GM12892 (cell line): ENCODE measurements at regions not wholly inside any gene's neighbourhood (a gene's known extent, or its start where the extent isn't known, plus 50 kb on each side); places are given as distances from the start of the nearest gene placed in this dataset.

ENCODE experiments used
- DNase-seq: peaks from one replicate; pipeline ENCODE4 v3.0.0; 2011; ENCODE audit not compliant: insufficient read length
- FAIRE-seq: peaks from 2 replicates; lab custom pipeline; 2011; peaks lifted over from hg19 to GRCh38; lab: Jason Lieb, UNC
- POLR2A ChIP-seq: IDR thresholded peaks from 2 replicates; pipeline ENCODE4 v1.6.1; 2011; ENCODE audit warnings: low read depth, low read length, control low read depth
- POLR2AphosphoS5 ChIP-seq: IDR thresholded peaks from 2 replicates; pipeline ENCODE4 v1.6.1; 2011; ENCODE audit warnings: low read depth, low read length, control low read depth
- TAF1 ChIP-seq: IDR thresholded peaks from 2 replicates; pipeline ENCODE4 v1.6.1; 2011; ENCODE audit warnings: low read depth, mild to moderate bottlenecking, control low read depth, low read length, borderline replicate concordance

DNA sequence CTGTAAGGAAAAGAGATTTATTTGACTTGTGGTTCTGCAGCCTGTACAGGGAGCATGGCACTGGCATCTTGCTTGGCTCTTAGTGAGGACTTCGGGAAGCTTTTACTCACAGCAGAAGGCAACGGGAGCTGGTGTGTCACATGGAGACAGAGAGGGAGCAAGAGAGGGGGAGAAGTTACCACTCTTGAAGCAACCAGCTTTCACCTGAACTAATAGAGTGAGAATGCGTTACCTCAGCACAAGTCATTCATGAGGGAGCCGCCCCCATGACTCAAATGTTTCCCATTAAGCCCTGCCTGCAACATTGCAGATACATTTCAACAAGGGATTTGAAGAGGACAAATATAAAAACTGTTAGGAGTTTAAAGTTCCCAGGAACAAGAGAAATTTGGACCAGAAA lies 190.0 kb downstream of the CYRIA start:
- FAIRE-seq, result no peak
- no peak for TF ChIP-seq POLR2AphosphoS5
- TF ChIP-seq POLR2A, result no peak
- no peak for TF ChIP-seq TAF1
- no peak for DNase-seq

DNA sequence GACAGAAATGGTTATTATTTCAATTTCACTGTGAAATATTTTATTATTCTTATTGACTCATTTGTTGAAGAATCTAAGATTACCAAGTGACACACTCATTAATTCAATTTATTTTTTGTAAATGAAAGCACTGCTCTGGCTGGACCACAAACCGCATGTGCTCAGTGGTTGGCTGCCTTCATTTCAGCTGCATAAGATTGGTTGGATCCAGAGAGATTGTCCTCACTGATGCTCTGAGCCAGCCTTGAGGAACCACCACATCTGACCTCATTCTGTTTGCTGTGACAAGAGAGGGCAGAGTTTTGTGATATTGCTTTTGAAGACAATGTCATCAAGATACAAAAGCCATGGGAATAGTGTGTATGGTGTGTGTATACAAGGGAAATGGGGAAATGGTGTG lies 192.1 kb downstream of the CYRIA start:
- no peak for FAIRE-seq
- no peak for DNase-seq
- no peak for TF ChIP-seq TAF1
- no peak for TF ChIP-seq POLR2A
- TF ChIP-seq POLR2AphosphoS5, result no peak

DNA sequence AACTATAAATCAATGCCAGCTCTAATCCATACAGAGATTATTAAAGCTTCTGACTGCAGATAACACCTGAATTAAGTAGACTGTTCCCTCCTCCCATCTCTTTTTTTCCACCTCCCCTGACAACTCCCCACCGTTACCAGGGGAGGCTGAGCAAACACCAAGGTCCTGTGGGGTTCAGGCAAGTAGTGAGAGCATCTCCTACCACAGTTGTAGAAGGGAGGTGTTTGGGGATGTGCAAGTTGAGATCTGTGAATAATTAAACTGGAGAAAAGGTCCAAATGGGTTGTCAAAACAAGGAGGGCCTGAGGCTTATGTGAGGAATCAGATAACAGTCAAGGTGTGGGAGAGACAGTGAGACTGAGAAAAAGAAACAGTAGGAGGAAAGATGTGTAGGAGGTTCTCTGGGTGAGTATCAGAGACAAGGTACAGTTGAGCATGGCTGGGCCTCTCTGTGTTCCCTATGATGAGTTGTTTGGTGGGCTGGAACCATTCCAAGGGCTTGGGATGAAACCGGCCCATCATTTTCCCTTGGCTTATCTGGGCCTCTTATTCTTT lies 194.6 kb downstream of the CYRIA start:
- FAIRE-seq (no peak), DNase-seq (no peak)
- TF ChIP-seq POLR2AphosphoS5 (no peak), POLR2A (no peak), TAF1 (no peak)

DNA sequence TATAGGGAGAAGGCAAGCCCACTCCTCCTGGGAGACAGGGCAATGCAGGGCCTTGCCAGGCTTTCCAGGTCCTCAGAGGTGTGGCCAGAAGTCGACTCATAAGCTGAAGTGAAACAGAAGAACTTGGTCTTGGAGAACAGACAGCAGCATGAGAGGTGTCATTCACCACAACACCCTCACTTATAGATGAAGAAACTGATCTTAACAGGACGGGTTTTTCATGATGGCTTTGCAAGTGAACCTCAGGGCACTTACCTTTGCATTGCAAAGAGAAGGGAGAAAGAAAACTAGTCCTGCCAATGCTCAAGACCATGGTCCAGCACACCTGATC lies 198.8 kb downstream of the CYRIA start:
- FAIRE-seq, result no peak
- no peak for DNase-seq
- TF ChIP-seq POLR2A, result no peak

DNA sequence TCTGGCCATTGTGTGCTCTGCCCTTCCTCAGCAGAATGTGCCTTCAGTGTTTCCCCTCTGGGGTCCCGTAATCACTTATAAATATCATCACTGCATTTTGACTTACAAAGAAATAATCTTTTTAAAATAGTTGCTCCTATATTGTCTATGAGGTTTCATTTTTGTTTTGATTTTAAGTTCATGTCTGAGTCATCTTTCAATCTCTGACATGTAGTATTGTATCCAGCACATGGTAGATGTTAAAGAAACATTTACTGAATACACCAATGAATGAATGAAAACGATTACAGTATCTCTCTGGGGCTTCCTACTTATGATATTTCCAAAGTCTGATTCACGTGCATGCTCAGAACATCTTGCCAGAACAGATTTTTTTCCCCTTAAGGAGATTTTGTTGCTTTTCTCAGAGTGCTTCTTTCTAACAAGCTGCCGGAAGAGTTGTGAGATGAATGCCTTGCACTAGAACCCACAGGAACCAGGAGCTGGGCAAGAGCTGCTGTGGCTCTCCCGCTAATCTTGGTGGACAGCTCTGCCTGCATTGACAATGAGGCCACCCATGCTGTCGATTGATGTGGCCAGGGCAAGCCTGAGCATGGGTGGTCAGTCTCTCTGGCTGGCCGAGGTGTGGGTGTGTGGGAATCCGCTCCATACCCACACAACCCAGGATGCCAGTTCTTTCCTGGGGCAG lies 199.4 kb downstream of the CYRIA start:
- TF ChIP-seq POLR2A (no peak), TAF1 (no peak), POLR2AphosphoS5 (no peak)
- DNase-seq (no peak), FAIRE-seq (no peak)

DNA sequence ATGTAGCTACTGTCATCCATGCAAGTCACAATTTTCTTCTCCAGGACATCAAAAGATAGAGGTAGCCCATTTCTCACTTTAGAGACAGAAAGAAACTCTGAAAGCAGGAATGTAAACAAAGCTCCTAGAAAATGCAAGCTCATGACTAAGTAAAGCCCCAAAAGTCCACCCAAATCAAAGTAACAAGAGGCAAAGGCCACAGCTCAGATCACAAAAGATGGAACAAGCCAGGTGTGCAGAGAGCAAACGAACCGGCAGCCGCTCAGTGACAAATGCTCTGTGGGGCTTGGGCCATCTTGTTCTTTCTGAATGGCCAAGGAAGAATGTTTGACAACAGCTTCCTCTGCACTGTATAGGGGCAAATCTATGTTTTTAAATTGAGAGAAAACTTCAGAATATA lies 201.0 kb downstream of the CYRIA start:
- FAIRE-seq, result no peak
- TF ChIP-seq POLR2A (no peak), POLR2AphosphoS5 (no peak)
- no peak for DNase-seq

DNA sequence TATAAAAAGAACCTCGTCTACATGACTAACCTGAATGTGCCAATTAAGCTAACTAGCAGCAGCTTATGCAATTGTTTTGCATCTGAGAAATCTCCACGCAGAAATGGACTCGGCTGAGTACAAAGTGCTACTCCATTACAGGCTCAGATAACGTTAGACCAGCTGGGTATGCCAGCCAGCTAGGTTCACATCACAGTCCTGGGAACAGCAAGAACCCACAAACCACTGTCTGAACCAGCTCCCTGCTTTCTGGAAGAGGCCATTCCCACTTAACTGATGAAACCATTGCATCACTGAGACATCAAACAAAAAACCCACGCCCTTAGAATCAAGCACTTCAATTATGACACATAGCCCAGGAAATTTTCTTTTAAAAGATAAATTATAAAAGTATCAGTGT lies 202.7 kb downstream of the CYRIA start:
- DNase-seq (no peak), FAIRE-seq (no peak)
- no peak for TF ChIP-seq POLR2AphosphoS5
- no peak for TF ChIP-seq TAF1
- no peak for TF ChIP-seq POLR2A

DNA sequence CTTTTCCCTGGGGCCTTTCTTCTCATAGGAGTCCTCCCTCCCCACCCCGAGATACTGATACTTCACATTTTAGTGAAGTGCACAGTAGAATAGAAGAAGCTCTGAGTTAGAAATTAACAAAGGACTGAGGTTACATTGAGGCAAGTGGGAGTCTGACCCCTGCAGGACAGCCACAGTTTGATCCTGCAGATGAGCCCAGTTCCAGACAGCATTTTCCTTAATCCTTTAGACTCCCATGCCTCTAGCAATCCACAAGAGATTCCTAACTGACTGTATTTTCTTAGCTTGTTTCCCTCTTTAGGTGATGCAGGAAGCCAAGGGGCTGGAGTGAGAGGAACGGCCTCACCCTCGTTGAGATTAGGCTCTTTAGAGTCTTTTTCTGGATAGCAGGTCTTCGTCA lies 204.0 kb downstream of the CYRIA start:
- DNase-seq, result no peak
- no peak for FAIRE-seq
- TF ChIP-seq TAF1 (no peak), POLR2A (no peak), POLR2AphosphoS5 (no peak)

DNA sequence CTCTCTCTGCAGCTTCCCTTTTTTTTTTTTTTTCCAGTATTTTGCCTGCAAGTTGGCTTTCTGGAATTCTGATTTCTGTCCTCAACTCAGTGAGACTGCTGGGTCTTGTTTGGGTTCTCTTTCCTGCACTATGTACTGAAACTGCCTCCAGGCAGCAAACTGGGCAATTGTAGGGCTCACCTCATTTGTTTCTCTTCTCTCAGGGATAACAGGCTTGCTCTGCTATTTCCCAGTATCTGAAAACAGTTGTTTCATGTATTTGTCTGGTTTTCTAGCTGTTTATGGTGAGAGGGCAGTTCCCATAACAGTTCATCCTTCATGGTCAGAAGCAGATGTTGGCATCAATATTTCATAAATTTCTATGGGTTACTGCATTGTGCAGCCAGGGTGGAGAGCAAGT lies 206.0 kb downstream of the CYRIA start:
- no peak for TF ChIP-seq POLR2AphosphoS5
- TF ChIP-seq POLR2A, result no peak
- TF ChIP-seq TAF1, result no peak
- DNase-seq (no peak), FAIRE-seq (no peak)

DNA sequence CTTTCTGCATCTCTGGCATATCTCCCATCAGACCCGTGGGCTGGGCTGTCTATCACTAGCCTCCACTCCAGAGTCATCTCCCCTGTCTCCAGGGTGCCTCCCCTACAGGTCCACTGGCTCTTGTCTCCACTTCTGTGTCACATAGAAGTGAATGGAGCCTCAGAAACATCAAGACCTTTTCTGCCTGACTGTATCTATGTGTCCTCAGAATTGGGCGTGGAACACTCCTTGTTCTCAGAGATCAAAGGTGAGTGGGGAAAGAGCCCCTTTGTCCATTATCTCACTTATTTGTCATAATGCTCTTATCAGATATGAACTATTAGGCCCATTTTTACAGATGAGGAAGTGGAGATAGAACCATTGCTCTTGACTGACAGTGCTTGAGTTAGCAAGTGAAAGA lies 211.0 kb downstream of the CYRIA start:
- FAIRE-seq (no peak), DNase-seq (no peak)
- TF ChIP-seq POLR2AphosphoS5, result no peak
- no peak for TF ChIP-seq TAF1

DNA sequence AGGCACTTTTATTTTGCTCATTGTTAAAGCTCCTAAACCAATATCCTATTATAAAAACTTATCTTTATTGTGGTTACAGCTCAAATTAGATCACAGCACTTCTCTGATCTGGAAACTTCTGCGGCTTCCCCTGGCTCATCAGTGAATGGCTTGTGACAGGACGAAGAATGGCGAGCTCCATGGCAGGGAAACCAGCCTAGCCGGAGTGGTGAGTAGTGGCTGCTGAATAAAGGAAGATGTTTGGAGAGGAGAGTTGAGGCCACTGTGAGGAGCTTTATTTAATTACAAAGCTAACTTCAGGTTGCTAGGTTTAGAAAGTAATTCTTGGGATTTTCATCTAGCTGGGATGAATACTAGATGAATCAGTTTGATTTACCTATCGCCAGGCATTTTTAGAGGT lies 213.5 kb downstream of the CYRIA start:
- no peak for FAIRE-seq
- no peak for DNase-seq
- TF ChIP-seq POLR2AphosphoS5 (no peak), POLR2A (no peak), TAF1 (no peak)

DNA sequence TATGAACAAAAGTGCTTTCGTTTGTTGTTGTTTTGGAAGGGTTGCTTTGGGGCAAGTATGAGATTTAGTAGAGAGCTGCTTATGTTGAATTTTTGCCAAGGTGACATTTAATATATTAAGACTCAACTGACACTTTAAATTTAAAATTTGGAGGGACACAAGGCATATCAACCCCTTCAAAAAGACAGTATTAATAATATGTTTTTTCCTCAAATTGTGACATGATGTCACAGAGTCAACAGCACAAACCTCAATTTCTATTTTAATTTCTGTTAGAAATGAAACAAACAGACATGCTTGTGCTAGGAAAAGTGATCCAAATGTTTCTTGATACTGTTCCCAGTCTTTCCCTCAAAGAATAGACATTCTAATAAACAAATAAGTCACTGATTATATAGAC lies 218.9 kb downstream of the CYRIA start:
- FAIRE-seq (no peak), DNase-seq (no peak)
- TF ChIP-seq POLR2A (no peak), POLR2AphosphoS5 (no peak), TAF1 (no peak)

DNA sequence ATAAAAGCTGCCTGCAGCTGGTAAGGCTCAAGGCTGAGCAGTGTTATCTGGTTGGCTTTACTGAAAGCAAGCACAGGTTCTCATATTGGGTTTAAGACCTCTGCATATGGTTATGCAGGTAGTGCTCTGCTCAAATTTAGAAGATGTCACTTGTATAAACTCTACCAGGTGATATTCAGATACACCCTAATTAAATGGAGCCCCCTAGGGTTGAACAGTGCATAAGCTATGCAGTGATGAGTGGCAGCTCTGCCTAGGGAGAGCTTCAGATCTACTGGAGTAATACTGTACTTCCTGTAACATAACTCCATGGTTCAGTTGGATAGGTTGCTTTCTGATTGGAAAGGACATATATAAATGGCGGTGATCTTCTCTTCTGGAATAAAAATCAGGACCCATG lies 222.7 kb downstream of the CYRIA start:
- no peak for TF ChIP-seq POLR2AphosphoS5
- no peak for TF ChIP-seq TAF1
- TF ChIP-seq POLR2A, result no peak
- DNase-seq, result no peak

More for the DNA sequence above, 222.7 kb downstream of the CYRIA start:
- FAIRE-seq, result no peak
